A673 (cell line): ENCODE measurements at regions not wholly inside any gene's neighbourhood (a gene's known extent, or its start where the extent isn't known, plus 50 kb on each side); places are given as distances from the start of the nearest gene placed in this dataset.

Experiments
- BruUV-seq: library from RNA; stranded (reverse); fragments of 400-500 nt; replicated peaks from 2 replicates; lab custom pipeline; 2021; lab: Mats Ljungman, UMichigan
- CTCF ChIA-PET: fragments of 300-600 bp; sonication (Branson Sonifier 250); formaldehyde crosslinking; loops from one replicate; lab custom pipeline; 2022; ENCODE audit warnings: antibody characterized with exemption; lab: Charles Lee
- POLR2A ChIA-PET: fragments of 300-600 bp; sonication (Branson Sonifier 250); formaldehyde crosslinking; loops from one replicate; lab custom pipeline; 2022; ENCODE audit warnings: antibody characterized with exemption; ENCODE audit not compliant: low non-redundant PET; lab: Charles Lee
- DNase-seq: peaks from one replicate; pipeline ENCODE4 v3.0.0-alpha.2; 2015; ENCODE audit warnings: low spot score
- H3K27ac ChIP-seq: fragments of 200-600 bp; sonication (generic); 2 replicates; pipeline ENCODE4 v1.5.1; 2016; ENCODE audit warnings: mixed run types, low read depth, mild to moderate bottlenecking, mixed read lengths, antibody characterized with exemption, low read length; ENCODE audit not compliant: poor library complexity, severe bottlenecking
- H3K27me3 ChIP-seq: fragments of 200-600 bp; sonication (generic); replicated peaks from 2 replicates; pipeline ENCODE4 v1.6.1; 2017; ENCODE audit warnings: mixed run types, low read depth, mild to moderate bottlenecking, mixed read lengths, antibody characterized with exemption, low read length; ENCODE audit not compliant: insufficient read depth, poor library complexity
- H3K36me3 ChIP-seq: fragments of 200-600 bp; sonication (generic); 2 replicates; pipeline ENCODE4 v1.6.1; 2016; ENCODE audit warnings: mixed run types, mild to moderate bottlenecking, mixed read lengths, antibody characterized with exemption, low read length; ENCODE audit not compliant: insufficient read depth, poor library complexity, severe bottlenecking
- H3K4me1 ChIP-seq: fragments of 200-600 bp; sonication (generic); 2 replicates; pipeline ENCODE4 v1.6.1; 2017; ENCODE audit warnings: mixed run types, mild to moderate bottlenecking, mixed read lengths, antibody characterized with exemption, low read length; ENCODE audit not compliant: insufficient read depth, poor library complexity, severe bottlenecking
- H3K4me3 ChIP-seq: fragments of 200-600 bp; sonication (generic); 2 replicates; pipeline ENCODE4 v1.5.1; 2016; ENCODE audit warnings: low read depth, mixed run types, mild to moderate bottlenecking, mixed read lengths, low read length; ENCODE audit not compliant: poor library complexity, severe bottlenecking
- H3K9me3 ChIP-seq: fragments of 200-600 bp; sonication (generic); 2 replicates; pipeline ENCODE4 v1.6.1; 2016; ENCODE audit warnings: mixed run types, low read depth, mild to moderate bottlenecking, mixed read lengths, antibody characterized with exemption, low read length; ENCODE audit not compliant: poor library complexity, severe bottlenecking
- CTCF ChIP-seq: fragments of 300-800, 200-600 bp; sonication (generic); conservative IDR thresholded peaks from 2 replicates; pipeline ENCODE4 v1.5.1; 2017; ENCODE audit warnings: low read depth, mild to moderate bottlenecking, antibody characterized with exemption, low read length, moderate library complexity, mixed read lengths
- EZH2 ChIP-seq: fragments of 200-600 bp; sonication (generic); IDR thresholded peaks from 2 replicates; pipeline ENCODE4 v1.6.1; 2017; ENCODE audit warnings: borderline replicate concordance, low read depth, mild to moderate bottlenecking, mixed read lengths, antibody characterized with exemption, low read length; ENCODE audit not compliant: poor library complexity, severe bottlenecking
- intact Hi-C: fragments of 100-400 bp; cut with micrococcal nuclease; formaldehyde crosslinking; loops from one replicate; pipeline ENCODE4 v1.10.0; 2022; ENCODE audit not compliant: unreplicated experiment

- Histone ChIP-seq H3K27ac (no peak overlapping the region), H3K4me3 (no peak overlapping the region), H3K4me1 (no peaks in the 10 kb centered on the region), H3K9me3 (no peaks in the 10 kb centered on the region), H3K27me3 (no peaks in the 10 kb centered on the region), H3K36me3 (no peaks in the 10 kb centered on the region)
- BruUV-seq: no TSS peak
- TF ChIP-seq CTCF: no peak
- no peak for TF ChIP-seq EZH2
- DNase-seq: no peak
- intact Hi-C loops: no loop called here
- POLR2A ChIA-PET: no interaction called here
- CTCF ChIA-PET: no interaction called here
These were observed 124.3 kb upstream of the RASGEF1B start for GRCh38 chr4:81595798-81596610.

- no peak overlapping the region for H3K4me3 ChIP-seq
- no peaks in the 10 kb centered on the region for H3K4me1 ChIP-seq
- BruUV-seq: no TSS peak
- H3K9me3 ChIP-seq: no peaks in the 10 kb centered on the region
- TF ChIP-seq EZH2 (no peak), CTCF (no peak)
- no peak overlapping the region for H3K27ac ChIP-seq
- DNase-seq: no peak
- H3K27me3 ChIP-seq: no peaks in the 10 kb centered on the region
- ChIA-PET CTCF (no interaction called here), POLR2A (no interaction called here)
- H3K36me3 ChIP-seq: no peaks in the 10 kb centered on the region
- intact Hi-C loops: no loop called here
These were observed 123.6 kb upstream of the RASGEF1B start for GRCh38 chr4:81595287-81595686.

GRCh38 chr4:81594490-81595159 is 122.9 kb upstream of the RASGEF1B start:
- intact Hi-C loops: no loop called here
- Histone ChIP-seq H3K4me3 (no peak overlapping the region), H3K27me3 (no peaks in the 10 kb centered on the region), H3K27ac (no peak overlapping the region), H3K36me3 (no peaks in the 10 kb centered on the region), H3K4me1 (no peaks in the 10 kb centered on the region), H3K9me3 (no peaks in the 10 kb centered on the region)
- ChIA-PET CTCF (no interaction called here), POLR2A (no interaction called here)
- BruUV-seq: no TSS peak
- TF ChIP-seq CTCF: no peak
- TF ChIP-seq EZH2: no peak
- peak; percentile 10 for DNase-seq
